ENCODE measurements at regions not wholly inside any gene's neighbourhood (a gene's known extent, or its start where the extent isn't known, plus 50 kb on each side); places are given as distances from the start of the nearest gene placed in this dataset.

- no peak for TF ChIP-seq CTCF (IDR thresholded peaks at IDR 0.05; ENCODE audit: low read length)
- TF ChIP-seq EZH2 (IDR thresholded peaks at IDR 0.05; ENCODE audit: borderline replicate concordance, low read length) = no peak
Observed at GRCh38 chrX:39600222-39600621, 497.5 kb downstream of the BCOR start.
